Hematopoietic multipotent progenitor cell treated with erythropoietin and hydrocortisone succinate and interleukin-3 and kit ligand, for 17 days (in vitro differentiated cells): ENCODE measurements at regions not wholly inside any gene's neighbourhood (a gene's known extent, or its start where the extent isn't known, plus 50 kb on each side); places are given as distances from the start of the nearest gene placed in this dataset.

Experiments used
- DNase-seq: peaks from one replicate; pipeline ENCODE4 v3.0.0-alpha.2; 2015; ENCODE audit warnings: low spot score

GRCh38 chr3:117404141-117404540 lies 694.6 kb downstream of the TUSC7 start:
- DNase-seq = no peak

GRCh38 chr3:117404730-117405129 lies 695.2 kb downstream of the TUSC7 start:
- DNase-seq = no peak

- no peak for DNase-seq
These were observed 695.8 kb downstream of the TUSC7 start for GRCh38 chr3:117405359-117405758.

GRCh38 chr3:117407317-117407716 lies 697.7 kb downstream of the TUSC7 start:
- no peak for DNase-seq

- DNase-seq = no peak
These were observed 699.2 kb downstream of the TUSC7 start for GRCh38 chr3:117408811-117409210.

- DNase-seq = no peak
These were observed 699.7 kb downstream of the TUSC7 start for GRCh38 chr3:117409256-117409655.

- DNase-seq = no peak
These were observed 700.3 kb downstream of the TUSC7 start for GRCh38 chr3:117409701-117410459.

- DNase-seq = no peak
These were observed 702.4 kb downstream of the TUSC7 start for GRCh38 chr3:117411971-117412370.

- DNase-seq = no peak
These were observed 707.8 kb downstream of the TUSC7 start for GRCh38 chr3:117417411-117417810.

GRCh38 chr3:117427081-117427480 lies 717.5 kb downstream of the TUSC7 start:
- no peak for DNase-seq

GRCh38 chr3:117433427-117433826 lies 723.8 kb downstream of the TUSC7 start:
- DNase-seq = no peak

- no peak for DNase-seq
These were observed 725.3 kb downstream of the TUSC7 start for GRCh38 chr3:117434661-117435412.

- DNase-seq = no peak
These were observed 725.9 kb downstream of the TUSC7 start for GRCh38 chr3:117435506-117435905.

GRCh38 chr3:117439812-117440211 lies 730.2 kb downstream of the TUSC7 start:
- DNase-seq = no peak

- DNase-seq = no peak
These were observed 732.3 kb downstream of the TUSC7 start for GRCh38 chr3:117441851-117442250.

GRCh38 chr3:117442566-117442965 lies 733.0 kb downstream of the TUSC7 start:
- DNase-seq = no peak

- no peak for DNase-seq
These were observed 733.4 kb downstream of the TUSC7 start for GRCh38 chr3:117443014-117443413.

GRCh38 chr3:117444175-117444574 lies 734.6 kb downstream of the TUSC7 start:
- no peak for DNase-seq

GRCh38 chr3:117447419-117447818 lies 737.8 kb downstream of the TUSC7 start:
- DNase-seq = no peak

GRCh38 chr3:117450026-117450425 lies 740.4 kb downstream of the TUSC7 start:
- no peak for DNase-seq

GRCh38 chr3:117454254-117454653 lies 744.7 kb downstream of the TUSC7 start:
- DNase-seq = no peak

- no peak for DNase-seq
These were observed 745.3 kb downstream of the TUSC7 start for GRCh38 chr3:117454908-117455307.

GRCh38 chr3:117455782-117456181 lies 746.2 kb downstream of the TUSC7 start:
- DNase-seq = no peak
